GM23248 (cell line): ENCODE measurements at regions not wholly inside any gene's neighbourhood (a gene's known extent, or its start where the extent isn't known, plus 50 kb on each side); places are given as distances from the start of the nearest gene placed in this dataset.

Experiments used
- DNase-seq: peaks from one replicate; pipeline ENCODE4 v3.0.0-alpha.2; 2015
- H2AFZ ChIP-seq: fragments of 200-600 bp; sonication (generic); 2 replicates; pipeline ENCODE4 v1.6.1; 2016; ENCODE audit warnings: antibody characterized with exemption
- H3F3A ChIP-seq: fragments of 200-600 bp; sonication (generic); 2 replicates; pipeline ENCODE4 v1.6.1; 2016; ENCODE audit warnings: mild to moderate bottlenecking, antibody characterized with exemption, mixed run types; ENCODE audit not compliant: insufficient read depth
- H3K27ac ChIP-seq: fragments of 200-600 bp; sonication (generic); 2 replicates; pipeline ENCODE4 v1.5.1; 2016; ENCODE audit warnings: mild to moderate bottlenecking
- H3K27me3 ChIP-seq: fragments of 200-600 bp; sonication (generic); replicated peaks from 2 replicates; pipeline ENCODE4 v1.6.1; 2016; ENCODE audit warnings: mild to moderate bottlenecking; ENCODE audit not compliant: insufficient read depth
- H3K36me3 ChIP-seq: fragments of 200-600 bp; sonication (generic); 2 replicates; pipeline ENCODE4 v1.6.1; 2016; ENCODE audit warnings: low read depth, mild to moderate bottlenecking
- H3K4me1 ChIP-seq: fragments of 200-600 bp; sonication (generic); 2 replicates; pipeline ENCODE4 v1.6.1; 2016; ENCODE audit warnings: mild to moderate bottlenecking; ENCODE audit not compliant: insufficient read depth
- H3K4me2 ChIP-seq: fragments of 200-600 bp; sonication (generic); one replicate; pipeline ENCODE4 v1.6.1; 2016; ENCODE audit warnings: mild to moderate bottlenecking; ENCODE audit not compliant: unreplicated experiment
- H3K4me3 ChIP-seq: fragments of 200-600 bp; sonication (generic); 2 replicates; pipeline ENCODE4 v1.5.1; 2016; ENCODE audit warnings: mild to moderate bottlenecking
- H3K79me2 ChIP-seq: fragments of 200-600 bp; sonication (generic); 2 replicates; pipeline ENCODE4 v1.6.1; 2016; ENCODE audit warnings: mild to moderate bottlenecking; ENCODE audit not compliant: insufficient read depth
- H3K9ac ChIP-seq: fragments of 200-600 bp; sonication (generic); 2 replicates; pipeline ENCODE4 v1.6.1; 2016; ENCODE audit warnings: mild to moderate bottlenecking
- H3K9me2 ChIP-seq: fragments of 200-600 bp; sonication (generic); 2 replicates; pipeline ENCODE4 v1.6.1; 2016; ENCODE audit warnings: mixed run types, mild to moderate bottlenecking, moderate library complexity; ENCODE audit not compliant: insufficient read depth
- H3K9me3 ChIP-seq: fragments of 200-600 bp; sonication (generic); one replicate; pipeline ENCODE4 v1.6.1; 2017; ENCODE audit warnings: low read depth
- H4K20me1 ChIP-seq: fragments of 200-600 bp; sonication (generic); 2 replicates; pipeline ENCODE4 v1.6.0; 2016; ENCODE audit not compliant: insufficient read depth
- EZH2 ChIP-seq: fragments of 200-600 bp; sonication (generic); IDR thresholded peaks from 2 replicates; pipeline ENCODE4 v1.6.1; 2018; ENCODE audit warnings: antibody characterized with exemption, mild to moderate bottlenecking; ENCODE audit not compliant: insufficient read depth, poor library complexity, severe bottlenecking
- EZH2phosphoT487 ChIP-seq: fragments of 200-600 bp; sonication (generic); IDR thresholded peaks from 2 replicates; pipeline ENCODE4 v1.6.1; 2018; ENCODE audit warnings: antibody characterized with exemption, moderate library complexity, mild to moderate bottlenecking, low read depth; ENCODE audit not compliant: insufficient read depth
- WGBS, 2 experiments: methylation state at CpG; one replicate each; pipeline ENCODE4 v1.1.6; 2015 to 2017; ENCODE audit warnings: low lambda C conversion rate in 2 of 2, low coverage in 1 of 2; ENCODE audit errors: missing lambda C conversion rate in 2 of 2; 5-methylcytosine and 5-hydroxymethylcytosine counted together
- in situ Hi-C: fragments of 300-500 bp; cut with MboI; formaldehyde crosslinking; loops from 2 replicates; pipeline ENCODE4 v1.15.0; 2020

- in situ Hi-C loops = no loop called here
- WGBS, 2 experiments = 54 to 80% methylated on average over 1 of the region's 1 CpG
These were observed 70.5 kb upstream of the CDYL2 start for GRCh38 chr16:80874925-80875324.

GRCh38 chr16:80862160-80862705 is 57.8 kb upstream of the CDYL2 start:
- 16% methylated on average over 3 of the region's 3 CpGs for WGBS, 2 experiments
- no peak for DNase-seq
- no peak overlapping the region for H3K9ac ChIP-seq
- no peaks in the 10 kb centered on the region; the same call in 1 of the 2 replicates for H3K27me3 ChIP-seq
- no peak overlapping the region for H2AFZ ChIP-seq
- no peaks in the 10 kb centered on the region for H3F3A ChIP-seq
- H3K4me2 ChIP-seq = no peak overlapping the region
- TF ChIP-seq EZH2phosphoT487 (no peak), EZH2 (no peak)
- H3K27ac ChIP-seq = no peak overlapping the region
- no peaks in the 10 kb centered on the region for H3K9me3 ChIP-seq
- H3K36me3 ChIP-seq = no peaks in the 10 kb centered on the region
- no peaks in the 10 kb centered on the region for H4K20me1 ChIP-seq
- H3K4me3 ChIP-seq = no peak overlapping the region
- no peaks in the 10 kb centered on the region for H3K9me2 ChIP-seq
- in situ Hi-C loops = no loop called here
- H3K79me2 ChIP-seq = no peaks in the 10 kb centered on the region
- no peaks in the 10 kb centered on the region for H3K4me1 ChIP-seq

More at GRCh38 chr16:80874925-80875324, 70.5 kb upstream of the CDYL2 start:
- no peak for DNase-seq
- H3K4me2 ChIP-seq = no peak overlapping the region
- H3K79me2 ChIP-seq = no peaks in the 10 kb centered on the region
- TF ChIP-seq EZH2 (no peak), EZH2phosphoT487 (no peak)
- no peak overlapping the region for H3K9ac ChIP-seq
- no peak overlapping the region for H3K27ac ChIP-seq
- H4K20me1 ChIP-seq = no peaks in the 10 kb centered on the region
- H3K9me3 ChIP-seq = no peaks in the 10 kb centered on the region
- H2AFZ ChIP-seq = no peak overlapping the region
- H3K9me2 ChIP-seq = no peaks in the 10 kb centered on the region
- H3F3A ChIP-seq = no peaks in the 10 kb centered on the region
- no peaks in the 10 kb centered on the region for H3K27me3 ChIP-seq
- H3K36me3 ChIP-seq = no peaks in the 10 kb centered on the region
- no peak overlapping the region for H3K4me3 ChIP-seq
- H3K4me1 ChIP-seq = no peaks in the 10 kb centered on the region
